HepG2 (cell line): ENCODE measurements at regions not wholly inside any gene's neighbourhood (a gene's known extent, or its start where the extent isn't known, plus 50 kb on each side); places are given as distances from the start of the nearest gene placed in this dataset.

Experiments
- CEBPB ChIP-seq: IDR thresholded peaks from 2 replicates; pipeline ENCODE4 v1.6.1; 2011; ENCODE audit warnings: low read depth, low read length, improper control_type of control experiment, borderline replicate concordance
- FOXK1 ChIP-seq: sonication (generic); formaldehyde crosslinking; IDR thresholded peaks from 2 replicates; pipeline ENCODE4 v1.4.0; 2020; ENCODE audit warnings: low read depth, missing genetic modification reagents, borderline replicate concordance
- ISL2 ChIP-seq: sonication (generic); formaldehyde crosslinking; IDR thresholded peaks from 2 replicates; pipeline ENCODE4 v1.5.0; 2020; ENCODE audit warnings: missing genetic modification reagents
- MYC ChIP-seq: sonication (generic); formaldehyde crosslinking; IDR thresholded peaks from 2 replicates; pipeline ENCODE4 v1.9.0; 2021; ENCODE audit warnings: missing genetic modification reagents, borderline replicate concordance
- NFE2L2 ChIP-seq: fragments of 150-350 bp; IDR thresholded peaks from 2 replicates; pipeline ENCODE4 v1.6.1; 2014; ENCODE audit warnings: low read length
- POLR2A ChIP-seq, 2 experiments: IDR thresholded peaks; 2 replicates each; pipeline ENCODE4 v1.6.1; 2011; ENCODE audit warnings: low read depth in 2 of 2, low read length in 2 of 2, mild to moderate bottlenecking in 1 of 2, moderate library complexity in 1 of 2; ENCODE audit not compliant: insufficient read depth in 1 of 2
- SOX6 ChIP-seq, 2 experiments: fragments of 450-650 bp in 1 of 2; sonication (generic) in 1 of 2; formaldehyde crosslinking in 1 of 2; IDR thresholded peaks; 2 replicates each; pipeline versions ENCODE4 v1.4.0 to v1.6.1; 2017 to 2020; ENCODE audit warnings: antibody characterized with exemption in 1 of 2, mild to moderate bottlenecking in 1 of 2, missing genetic modification reagents in 1 of 2
- THAP11 ChIP-seq: IDR thresholded peaks from 2 replicates; pipeline ENCODE4 v1.6.1; 2016; ENCODE audit warnings: missing biosample characterization, missing genetic modification reagents
- XBP1 ChIP-seq: sonication (generic); formaldehyde crosslinking; IDR thresholded peaks from 2 replicates; pipeline ENCODE4 v1.5.0; 2020; ENCODE audit warnings: missing genetic modification reagents
- ZNF274 ChIP-seq: sonication (generic); formaldehyde crosslinking; IDR thresholded peaks from 2 replicates; pipeline ENCODE4 v1.5.1; 2020; ENCODE audit warnings: mild to moderate bottlenecking, missing genetic modification reagents
- ZNF331 ChIP-seq: sonication (generic); formaldehyde crosslinking; IDR thresholded peaks from 2 replicates; pipeline ENCODE4 v1.4.0; 2020; ENCODE audit warnings: missing genetic modification reagents
- ZNF460 ChIP-seq: sonication (generic); formaldehyde crosslinking; IDR thresholded peaks from 2 replicates; pipeline ENCODE4 v1.5.1; 2020; ENCODE audit warnings: missing genetic modification reagents, mild to moderate bottlenecking, borderline replicate concordance
- ZNF563 ChIP-seq: sonication (generic); formaldehyde crosslinking; IDR thresholded peaks from 2 replicates; pipeline ENCODE4 v1.8.0; 2022; ENCODE audit warnings: mild to moderate bottlenecking, moderate library complexity, missing genetic modification reagents

GRCh38 chr6:93079061-93079460, 340.3 kb downstream of the EPHA7 start:
- TF ChIP-seq FOXK1 (CRISPR knock-in tag): no peak
- no peak for TF ChIP-seq CEBPB
- no peak for TF ChIP-seq NFE2L2
- TF ChIP-seq ZNF274 (CRISPR knock-in tag): no peak
- TF ChIP-seq THAP11: no peak
- no peak for TF ChIP-seq MYC (CRISPR knock-in tag)
- no peak for TF ChIP-seq POLR2A (IDR thresholded peaks at IDR 0.05; ENCODE audit: insufficient read depth in 1 of 2, low read depth in 2 of 2, low read length in 2 of 2)
- TF ChIP-seq SOX6 (IDR thresholded peaks at IDR 0.05): no peak
- TF ChIP-seq SOX6 (CRISPR knock-in tag; IDR thresholded peaks at IDR 0.05): no peak
- no peak for TF ChIP-seq ISL2
- TF ChIP-seq ZNF563 (CRISPR knock-in tag): no peak
- TF ChIP-seq ZNF331 (CRISPR knock-in tag): no peak
- TF ChIP-seq XBP1: no peak
- no peak for TF ChIP-seq ZNF460 (CRISPR knock-in tag)
